GM19372 (cell line): ENCODE measurements at regions not wholly inside any gene's neighbourhood (a gene's known extent, or its start where the extent isn't known, plus 50 kb on each side); places are given as distances from the start of the nearest gene placed in this dataset.
"Not testable (repeated sequence)": the region's sequence is repeated elsewhere in the genome, so short reads cannot be mapped to it uniquely, and the experiment has no call there.

Source experiments
- ATAC-seq: cut with Tn5 transposase; IDR thresholded peaks from one replicate; pipeline ENCODE4 v1.9.1; 2021; ENCODE audit warnings: mild to moderate bottlenecking, low read depth, moderate library complexity; ENCODE audit not compliant: unreplicated experiment

DNA sequence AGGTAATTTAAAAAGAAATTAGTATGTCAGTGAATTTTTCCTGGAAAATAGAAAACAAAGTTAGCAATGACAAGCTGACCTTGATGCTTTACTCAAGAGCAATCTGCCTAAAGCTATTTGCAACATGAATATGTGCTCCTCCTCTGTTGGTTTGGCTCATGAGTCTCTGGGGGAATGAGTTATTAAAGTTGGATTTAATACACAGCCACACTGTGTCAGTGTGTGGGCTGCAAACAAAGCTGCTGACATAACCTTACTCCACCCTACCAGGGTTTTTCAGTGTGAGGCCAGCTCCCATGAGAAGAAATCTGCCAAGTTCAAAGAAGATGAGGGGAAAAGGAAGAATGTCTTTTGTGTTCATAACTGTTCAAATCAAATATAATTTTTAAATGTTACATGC lies 280.5 kb downstream of the TLL1 start:
- no peak for ATAC-seq

DNA sequence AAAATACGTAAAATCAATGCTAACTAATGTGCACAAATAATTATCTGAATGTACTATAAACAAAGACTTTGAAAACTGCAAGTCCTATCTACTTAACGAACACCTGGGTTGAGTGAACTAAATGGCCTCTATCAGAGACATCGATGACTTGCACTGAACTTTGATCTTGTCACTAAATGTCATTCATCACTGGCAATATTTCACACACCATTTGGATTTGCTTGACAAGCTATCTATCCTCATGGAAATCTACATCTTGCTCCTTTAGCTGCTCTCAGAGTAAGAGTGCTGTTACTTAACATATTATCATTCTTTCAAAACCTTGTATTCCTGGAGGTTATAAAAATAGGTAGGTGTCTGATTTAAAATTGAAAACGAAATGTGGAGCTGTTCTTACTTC lies 289.3 kb downstream of the TLL1 start:
- no peak for ATAC-seq

GRCh38 chr4:166165829-166166420 lies 292.9 kb downstream of the TLL1 start:
- ATAC-seq, result peak; percentile 98

DNA sequence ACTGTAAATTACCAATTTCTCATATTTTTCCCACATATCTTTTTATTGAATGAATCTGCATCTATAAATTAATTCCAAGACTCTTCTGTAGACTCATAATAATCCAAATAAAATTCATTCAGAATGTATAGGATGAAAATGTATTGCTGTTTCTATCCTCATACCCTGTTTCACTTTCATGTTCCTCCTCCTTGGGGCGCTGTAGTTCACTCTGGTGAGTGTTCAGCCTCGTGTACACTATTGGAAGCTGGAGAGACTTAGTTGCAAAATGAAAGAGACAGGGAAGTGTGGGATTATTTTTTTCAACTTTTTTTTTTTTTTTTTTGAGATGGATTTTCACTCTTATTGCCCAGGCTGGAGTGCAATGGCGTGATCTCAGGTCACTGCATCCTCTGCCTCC lies 296.1 kb downstream of the TLL1 start:
- ATAC-seq, result no peak

- ATAC-seq, result no peak
Measured at GRCh38 chr4:166172619-166173018, 299.6 kb downstream of the TLL1 start.

DNA sequence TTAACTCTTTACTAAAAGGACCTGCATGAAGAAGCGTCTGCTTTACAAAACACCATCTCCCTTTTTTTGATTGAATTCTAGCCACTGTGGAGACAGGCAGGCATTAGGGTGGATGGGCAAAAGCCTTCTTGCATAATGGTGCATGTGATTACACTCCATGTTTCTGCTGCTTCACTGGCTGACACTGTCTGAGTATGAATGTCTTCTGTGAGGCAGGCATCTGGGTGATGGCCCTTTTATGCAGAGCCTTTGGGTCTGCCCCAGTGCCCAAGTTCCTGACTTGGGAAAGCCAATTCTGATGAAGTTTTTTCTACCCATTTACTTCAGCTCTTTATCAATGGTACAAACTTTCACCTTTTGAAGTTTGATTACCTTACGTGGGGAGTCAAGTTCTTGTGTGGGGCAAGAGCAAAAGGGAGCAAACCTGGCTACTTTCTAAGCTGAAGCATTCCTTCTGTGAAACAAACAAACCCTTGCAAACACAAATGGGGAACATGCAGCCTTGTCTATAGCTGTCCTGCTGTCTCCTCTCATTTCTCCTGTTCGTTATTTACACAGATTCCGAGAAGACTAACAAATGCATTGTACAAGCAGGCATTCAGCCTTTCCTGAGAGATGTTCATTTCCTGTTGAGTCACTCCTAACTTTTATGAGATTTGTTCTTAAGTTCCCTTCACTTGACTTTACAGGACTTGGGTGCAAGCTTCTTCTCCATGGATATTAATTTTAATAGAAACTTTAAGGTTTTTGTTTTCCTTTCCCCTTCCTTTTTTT lies 301.9 kb downstream of the TLL1 start:
- ATAC-seq, result no peak

DNA sequence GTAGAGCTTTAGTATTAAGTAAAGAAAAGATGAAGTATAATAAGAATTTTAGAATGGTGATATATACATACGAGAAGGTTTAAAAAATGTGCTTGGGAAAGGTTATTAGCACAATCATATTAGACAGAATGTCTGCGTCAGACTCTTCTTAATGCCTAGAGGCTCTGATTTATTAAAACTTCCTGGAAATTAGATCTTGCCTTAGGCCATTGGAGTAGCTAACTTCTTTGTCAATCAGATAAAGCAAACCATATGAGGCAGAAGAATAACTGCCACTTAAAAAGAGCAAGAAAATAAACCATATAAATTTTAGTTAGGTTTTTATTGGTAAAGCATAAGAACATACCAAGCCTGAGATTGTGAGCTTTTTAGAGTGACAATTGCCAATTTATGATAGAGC lies 309.1 kb downstream of the TLL1 start:
- no peak for ATAC-seq

GRCh38 chr4:166195101-166195500 lies 322.1 kb downstream of the TLL1 start:
- ATAC-seq, result no peak

GRCh38 chr4:166197166-166197565 lies 324.1 kb downstream of the TLL1 start:
- no peak for ATAC-seq

DNA sequence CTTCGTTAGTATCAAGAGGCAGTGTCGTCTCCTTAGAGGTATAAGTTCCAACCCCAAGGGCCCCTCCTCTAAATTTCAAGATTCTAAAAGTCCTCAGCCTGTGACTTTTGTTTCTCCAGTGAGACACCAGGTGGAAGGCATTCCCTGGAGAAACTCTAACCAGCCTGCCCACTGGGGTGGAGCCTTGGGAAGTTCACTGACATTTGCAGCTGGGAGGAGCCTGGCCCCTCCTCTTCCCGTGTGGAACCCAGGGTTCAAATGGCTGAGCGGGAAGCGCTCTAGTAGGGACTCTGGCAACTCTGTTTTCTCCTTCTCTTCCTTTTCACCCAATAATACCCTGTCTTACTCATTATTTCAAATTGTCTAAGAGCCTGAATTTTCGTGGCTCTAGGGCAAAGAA lies 325.0 kb downstream of the TLL1 start:
- ATAC-seq, result no peak

- ATAC-seq, result no peak
Measured at GRCh38 chr4:166198516-166199310, 325.7 kb downstream of the TLL1 start.

GRCh38 chr4:166202991-166203390 lies 330.0 kb downstream of the TLL1 start:
- no peak for ATAC-seq

GRCh38 chr4:166212326-166212725 lies 339.3 kb downstream of the TLL1 start:
- not testable (repeated sequence) for ATAC-seq

DNA sequence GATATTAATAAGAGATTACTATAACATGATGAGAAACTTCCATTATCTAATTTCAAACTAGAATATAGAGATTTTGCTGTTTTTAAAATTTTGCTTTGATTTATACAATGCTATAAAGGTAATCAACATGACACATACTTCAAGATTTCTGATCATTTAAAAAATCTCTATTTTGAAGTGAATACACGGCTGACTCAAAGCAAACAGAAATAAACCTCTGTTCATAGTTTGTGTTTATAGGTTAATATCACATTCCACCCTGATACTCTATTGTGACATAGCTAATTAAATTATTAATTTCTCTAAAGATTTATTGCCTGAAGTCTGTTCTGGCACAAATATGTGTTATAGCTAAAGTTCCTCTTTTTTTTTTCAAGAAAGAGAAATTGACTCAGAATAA lies 349.2 kb downstream of the TLL1 start:
- no peak for ATAC-seq

DNA sequence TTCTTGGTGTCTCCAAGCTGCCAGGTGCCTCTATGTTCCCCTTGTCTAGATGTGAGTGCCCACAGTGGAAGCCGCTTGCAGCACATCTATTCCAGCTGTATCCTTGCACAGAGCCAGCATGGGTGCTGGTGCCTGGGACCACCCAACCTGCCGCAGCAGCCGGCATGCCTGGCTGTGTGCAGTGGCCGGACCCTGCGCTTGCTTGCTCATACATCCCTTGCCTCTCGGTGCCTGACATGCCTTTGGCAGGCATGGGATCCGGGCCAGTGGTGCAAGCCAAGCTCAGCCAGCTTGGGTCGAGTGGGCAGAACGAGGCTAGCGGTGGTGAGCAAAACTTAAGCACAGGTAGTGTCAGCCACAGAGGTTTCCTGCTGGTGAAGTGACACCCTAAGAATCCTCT lies 355.1 kb downstream of the TLL1 start:
- ATAC-seq, result no peak

DNA sequence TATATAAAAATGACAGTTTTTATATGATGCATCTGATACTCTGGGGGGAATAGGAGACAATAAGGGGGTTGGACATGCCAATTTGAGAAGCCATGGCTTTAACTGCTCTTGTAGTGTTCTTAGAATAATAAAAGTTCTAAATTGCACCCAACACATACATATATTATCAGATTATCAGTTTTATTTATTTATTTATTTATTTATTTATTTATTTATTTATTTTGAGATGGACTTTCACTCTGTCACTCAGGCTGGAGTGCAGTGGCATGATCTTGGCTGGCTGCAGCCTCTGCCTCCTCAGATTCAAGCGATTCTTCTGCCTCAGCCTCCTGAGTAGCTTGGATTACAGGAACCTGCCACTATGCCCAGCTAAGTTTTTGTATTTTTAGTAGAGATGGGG lies 356.8 kb downstream of the TLL1 start:
- no peak for ATAC-seq

DNA sequence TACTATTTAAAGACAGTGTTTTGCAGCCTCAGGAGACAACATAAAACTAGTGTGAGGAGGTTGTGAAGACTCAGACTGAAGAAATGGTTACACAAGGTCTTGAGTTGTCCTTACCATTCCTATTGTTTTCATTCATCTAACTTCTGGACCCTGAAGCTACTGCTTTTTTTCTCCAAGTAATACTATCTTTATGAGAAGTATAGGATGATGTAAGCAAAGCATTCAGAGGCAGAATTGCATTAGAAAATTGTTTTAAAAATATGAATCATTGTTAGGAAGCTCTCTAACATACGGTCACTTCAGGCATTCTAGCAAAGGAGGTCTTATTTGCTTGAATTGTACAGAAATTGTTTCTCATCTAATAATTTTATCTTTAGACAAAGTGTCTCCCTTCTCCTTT lies 357.8 kb downstream of the TLL1 start:
- ATAC-seq, result no peak

GRCh38 chr4:166239354-166239753 lies 366.3 kb downstream of the TLL1 start:
- no peak for ATAC-seq

DNA sequence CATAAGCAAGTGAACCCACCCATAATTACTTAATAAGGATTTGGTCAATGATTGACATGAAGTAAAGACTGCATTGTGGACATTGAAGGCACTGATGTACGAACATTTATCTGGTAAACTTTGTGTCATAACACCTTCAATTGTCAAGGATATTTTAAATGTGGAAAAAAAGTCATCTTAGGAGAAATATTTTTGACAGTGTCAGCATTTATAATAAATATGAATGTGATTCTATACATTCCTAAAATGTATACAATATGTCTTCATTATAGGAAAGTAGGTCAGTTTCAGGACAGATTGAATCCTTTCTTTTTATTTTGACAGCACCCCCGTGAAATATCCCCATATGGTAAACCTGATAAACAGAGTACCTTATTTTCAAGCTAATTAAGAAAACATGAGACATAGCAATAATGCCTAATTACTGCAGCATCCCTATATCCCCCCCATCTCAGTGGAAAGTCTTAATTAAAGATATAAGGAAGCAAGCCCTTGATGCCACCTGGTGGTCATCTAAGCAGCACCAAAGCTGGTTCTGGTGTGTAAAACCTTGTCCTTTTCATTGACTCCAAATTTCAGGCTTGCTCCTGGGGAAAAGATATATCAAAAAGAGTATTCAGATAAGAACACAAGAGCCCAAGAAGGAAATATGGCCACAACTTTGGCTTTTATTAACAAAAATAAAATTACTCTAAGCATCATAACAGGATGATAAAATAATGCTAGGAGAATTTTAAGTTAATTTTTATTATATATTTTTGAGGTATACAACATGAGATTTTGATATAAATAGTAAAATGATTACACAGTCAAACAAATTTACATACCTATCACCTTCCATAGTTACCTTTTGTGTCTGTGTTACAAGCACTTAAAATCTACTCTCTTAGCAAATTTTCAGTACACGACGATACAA lies 379.7 kb downstream of the TLL1 start:
- ATAC-seq, result no peak

DNA sequence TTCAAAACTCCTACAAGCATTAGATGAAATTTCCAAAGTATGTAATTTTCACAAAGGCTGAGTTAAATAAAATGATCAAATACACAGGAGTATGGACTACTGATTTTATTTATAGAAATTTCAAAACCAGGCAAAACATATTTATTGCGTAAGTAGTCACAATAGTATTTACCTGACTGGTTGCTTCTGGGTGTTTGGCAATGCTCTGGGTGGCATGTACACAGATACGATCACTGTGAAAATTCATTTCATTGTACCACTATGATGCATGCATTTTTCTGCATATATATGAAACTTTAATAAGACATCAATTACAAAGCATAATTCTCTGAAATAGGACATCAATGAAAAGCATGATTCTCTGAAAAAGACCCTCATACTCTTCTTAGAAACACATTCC lies 384.2 kb downstream of the TLL1 start:
- no peak for ATAC-seq

- ATAC-seq, result no peak
Measured at GRCh38 chr4:166257891-166258290, 384.9 kb downstream of the TLL1 start.
